Upper lobe of left lung (tissue), 6 donors: ENCODE measurements at regions not wholly inside any gene's neighbourhood (a gene's known extent, or its start where the extent isn't known, plus 50 kb on each side); places are given as distances from the start of the nearest gene placed in this dataset.

Experiments used
- ATAC-seq, 2 donors: fragments of 200-7000 bp; cut with Tn5 transposase; one replicate each; pipeline ENCODE4 v1.9.1; 2022; ENCODE audit warnings: mild to moderate bottlenecking in 2 of 2, moderate library complexity in 2 of 2; ENCODE audit not compliant: low FRiP score in 2 of 2
- DNase-seq, 2 donors: peaks; one replicate each; pipeline ENCODE4 v3.0.0-alpha.2; 2019 to 2020
- H3K27ac ChIP-seq, 4 donors: fragments of 200-600 bp; sonication (generic); one replicate each; pipeline ENCODE4 v1.5.1; 2016 to 2019
- H3K27me3 ChIP-seq, 4 donors: fragments of 200-600 bp; sonication (generic); one replicate each; pipeline ENCODE4 v1.5.1; 2017 to 2019
- H3K36me3 ChIP-seq, 4 donors: fragments of 200-600 bp; sonication (generic); one replicate each; pipeline ENCODE4 v1.5.1; 2016 to 2019
- H3K4me1 ChIP-seq, 4 donors: fragments of 200-600 bp; sonication (generic); one replicate each; pipeline ENCODE4 v1.5.1; 2018 to 2019
- H3K4me3 ChIP-seq, 4 donors: fragments of 200-600 bp; sonication (generic); one replicate each; pipeline ENCODE4 v1.5.1; 2017 to 2019; ENCODE audit warnings: mild to moderate bottlenecking in 2 of 4, moderate library complexity in 1 of 4
- H3K9me3 ChIP-seq, 4 donors: fragments of 200-600 bp; sonication (generic); one replicate each; pipeline ENCODE4 v1.5.1; 2018 to 2019
- CTCF ChIP-seq, 6 experiments: fragments of 450-650 bp in 4 of 6; fragments of 200-600 bp in 2 of 6; sonication (generic) in 2 of 6; IDR thresholded peaks; one replicate each; pipeline ENCODE4 v1.5.1; 2016 to 2019; ENCODE audit warnings: antibody characterized with exemption in 6 of 6
- EP300 ChIP-seq, 4 donors: sonication (generic); formaldehyde crosslinking; IDR thresholded peaks; one replicate each; pipeline ENCODE4 v1.5.1; 2017; ENCODE audit warnings: antibody characterized with exemption in 4 of 4, control low read depth in 2 of 4
- POLR2A ChIP-seq, 4 donors: fragments of 450-650 bp; IDR thresholded peaks; one replicate each; pipeline ENCODE4 v1.5.1; 2016 to 2017; ENCODE audit warnings: antibody characterized with exemption in 4 of 4, mild to moderate bottlenecking in 2 of 4
- POLR2AphosphoS5 ChIP-seq, 2 donors: sonication (generic); formaldehyde crosslinking; IDR thresholded peaks; one replicate each; pipeline ENCODE4 v1.5.1; 2017; ENCODE audit warnings: antibody characterized with exemption in 2 of 2
- WGBS, 2 donors: methylation state at CpG; one replicate each; pipeline ENCODE4 v1.1.5; 2017 to 2018; 5-methylcytosine and 5-hydroxymethylcytosine counted together
- donor health status: DM: no; HTN: no; CAD: no; lungs with moderate emphysema.
- donor health status: DM: no; HTN: yes; CAD: no; lungs with severe emphysema.

- H3K36me3 ChIP-seq, result no peaks in the 10 kb centered on the region
- no peaks in the 10 kb centered on the region for H3K9me3 ChIP-seq
- TF ChIP-seq POLR2AphosphoS5 (IDR thresholded peaks at IDR 0.05) (no peak), EP300 (IDR thresholded peaks at IDR 0.05) (no peak), CTCF (IDR thresholded peaks at IDR 0.05) (no peak), POLR2A (IDR thresholded peaks at IDR 0.05) (no peak)
- WGBS, 2 donors, result 52 to 56% methylated on average over 5 of the region's 5 CpGs
- H3K4me3 ChIP-seq, result no peak overlapping the region
- DNase-seq (no peak), ATAC-seq (no peak)
- H3K27me3 ChIP-seq, result no peaks in the 10 kb centered on the region
- H3K27ac ChIP-seq, result peak overlapping the region in 1 of 4 donors; percentile 49
- H3K4me1 ChIP-seq, result peaks cover 0 to 4% (median 0%) of the 10 kb centered on the region in 4 donors
These were observed 102.7 kb upstream of the BCL2L14 start for GRCh38 chr12:11968048-11968383.

GRCh38 chr12:11968516-11968915 is 102.2 kb upstream of the BCL2L14 start:
- TF ChIP-seq EP300 (IDR thresholded peaks at IDR 0.05), result no peak
- TF ChIP-seq POLR2AphosphoS5 (IDR thresholded peaks at IDR 0.05), result no peak
- no peak for TF ChIP-seq POLR2A (IDR thresholded peaks at IDR 0.05)
- no peak for TF ChIP-seq CTCF (IDR thresholded peaks at IDR 0.05)
- Histone ChIP-seq H3K27me3 (no peaks in the 10 kb centered on the region), H3K4me3 (no peak overlapping the region), H3K36me3 (no peaks in the 10 kb centered on the region), H3K4me1 (peaks cover 0 to 4% (median 0%) of the 10 kb centered on the region in 4 donors), H3K9me3 (no peaks in the 10 kb centered on the region), H3K27ac (no peak overlapping the region)
- 87 to 93% methylated on average over 7 of the region's 7 CpGs for WGBS, 2 donors
- DNase-seq (no peak), ATAC-seq (no peak)

- Histone ChIP-seq H3K4me1 (peaks cover 0 to 4% (median 0%) of the 10 kb centered on the region in 4 donors), H3K9me3 (no peaks in the 10 kb centered on the region), H3K27ac (no peak overlapping the region), H3K4me3 (no peak overlapping the region), H3K27me3 (no peaks in the 10 kb centered on the region), H3K36me3 (no peaks in the 10 kb centered on the region)
- TF ChIP-seq POLR2AphosphoS5 (IDR thresholded peaks at IDR 0.05) (no peak), POLR2A (IDR thresholded peaks at IDR 0.05) (no peak), CTCF (IDR thresholded peaks at IDR 0.05) (no peak), EP300 (IDR thresholded peaks at IDR 0.05) (no peak)
- WGBS, 2 donors, result 78 to 86% methylated on average over 8 of the region's 8 CpGs
- ATAC-seq (no peak), DNase-seq (no peak)
These were observed 101.1 kb upstream of the BCL2L14 start for GRCh38 chr12:11969437-11970154.

- 90 to 93% methylated on average over 4 of the region's 4 CpGs for WGBS, 2 donors
- H3K36me3 ChIP-seq, result no peaks in the 10 kb centered on the region
- no peaks in the 10 kb centered on the region for H3K9me3 ChIP-seq
- H3K27ac ChIP-seq, result no peak overlapping the region
- peaks cover 0 to 4% (median 0%) of the 10 kb centered on the region in 4 donors for H3K4me1 ChIP-seq
- ATAC-seq (no peak), DNase-seq (no peak)
- TF ChIP-seq POLR2AphosphoS5 (IDR thresholded peaks at IDR 0.05), result no peak
- no peak for TF ChIP-seq POLR2A (IDR thresholded peaks at IDR 0.05)
- TF ChIP-seq CTCF (IDR thresholded peaks at IDR 0.05), result no peak
- no peak for TF ChIP-seq EP300 (IDR thresholded peaks at IDR 0.05)
- no peak overlapping the region for H3K4me3 ChIP-seq
- no peaks in the 10 kb centered on the region for H3K27me3 ChIP-seq
These were observed 100.6 kb upstream of the BCL2L14 start for GRCh38 chr12:11970155-11970520.

GRCh38 chr12:11973396-11973795 is 97.3 kb upstream of the BCL2L14 start:
- no peak for ATAC-seq
- 76 to 77% methylated on average over 6 of the region's 6 CpGs for WGBS, 2 donors
- no peak overlapping the region for H3K27ac ChIP-seq

More at GRCh38 chr12:11973396-11973795, 97.3 kb upstream of the BCL2L14 start:
- Histone ChIP-seq H3K4me1 (no peaks in the 10 kb centered on the region), H3K27me3 (no peaks in the 10 kb centered on the region), H3K36me3 (no peaks in the 10 kb centered on the region), H3K4me3 (no peak overlapping the region), H3K9me3 (no peaks in the 10 kb centered on the region)
- TF ChIP-seq CTCF (IDR thresholded peaks at IDR 0.05) (no peak), POLR2A (IDR thresholded peaks at IDR 0.05) (no peak), POLR2AphosphoS5 (IDR thresholded peaks at IDR 0.05) (no peak), EP300 (IDR thresholded peaks at IDR 0.05) (no peak)
- DNase-seq, result no peak
